ENCODE measurements at regions not wholly inside any gene's neighbourhood (a gene's known extent, or its start where the extent isn't known, plus 50 kb on each side); places are given as distances from the start of the nearest gene placed in this dataset.

DNA sequence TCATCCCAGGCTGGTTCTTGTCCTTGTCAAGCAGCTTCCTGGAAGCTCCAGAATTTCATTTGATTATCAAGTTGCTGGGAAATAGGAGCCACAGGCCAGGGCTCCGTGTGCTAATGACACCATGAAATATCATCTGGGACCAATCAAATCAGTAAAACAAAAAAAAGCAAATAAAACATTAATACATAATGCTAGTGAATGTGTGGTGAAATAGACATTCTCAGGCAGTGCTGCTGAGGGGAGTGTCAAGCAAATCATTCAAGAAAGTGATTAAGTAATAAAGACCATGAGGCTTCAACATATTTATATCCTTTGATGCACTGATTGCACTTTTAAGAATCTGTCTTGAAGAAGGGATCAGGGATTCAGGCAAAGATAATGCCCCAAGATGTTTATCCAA is 213.7 kb downstream of the MATN1 start:
- TF ChIP-seq, protein P1, sequence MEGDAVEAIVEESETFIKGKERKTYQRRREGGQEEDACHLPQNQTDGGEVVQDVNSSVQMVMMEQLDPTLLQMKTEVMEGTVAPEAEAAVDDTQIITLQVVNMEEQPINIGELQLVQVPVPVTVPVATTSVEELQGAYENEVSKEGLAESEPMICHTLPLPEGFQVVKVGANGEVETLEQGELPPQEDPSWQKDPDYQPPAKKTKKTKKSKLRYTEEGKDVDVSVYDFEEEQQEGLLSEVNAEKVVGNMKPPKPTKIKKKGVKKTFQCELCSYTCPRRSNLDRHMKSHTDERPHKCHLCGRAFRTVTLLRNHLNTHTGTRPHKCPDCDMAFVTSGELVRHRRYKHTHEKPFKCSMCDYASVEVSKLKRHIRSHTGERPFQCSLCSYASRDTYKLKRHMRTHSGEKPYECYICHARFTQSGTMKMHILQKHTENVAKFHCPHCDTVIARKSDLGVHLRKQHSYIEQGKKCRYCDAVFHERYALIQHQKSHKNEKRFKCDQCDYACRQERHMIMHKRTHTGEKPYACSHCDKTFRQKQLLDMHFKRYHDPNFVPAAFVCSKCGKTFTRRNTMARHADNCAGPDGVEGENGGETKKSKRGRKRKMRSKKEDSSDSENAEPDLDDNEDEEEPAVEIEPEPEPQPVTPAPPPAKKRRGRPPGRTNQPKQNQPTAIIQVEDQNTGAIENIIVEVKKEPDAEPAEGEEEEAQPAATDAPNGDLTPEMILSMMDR (conservative IDR thresholded peaks at IDR 0.05; ENCODE audit: low read depth, low read length), result no peak

DNA sequence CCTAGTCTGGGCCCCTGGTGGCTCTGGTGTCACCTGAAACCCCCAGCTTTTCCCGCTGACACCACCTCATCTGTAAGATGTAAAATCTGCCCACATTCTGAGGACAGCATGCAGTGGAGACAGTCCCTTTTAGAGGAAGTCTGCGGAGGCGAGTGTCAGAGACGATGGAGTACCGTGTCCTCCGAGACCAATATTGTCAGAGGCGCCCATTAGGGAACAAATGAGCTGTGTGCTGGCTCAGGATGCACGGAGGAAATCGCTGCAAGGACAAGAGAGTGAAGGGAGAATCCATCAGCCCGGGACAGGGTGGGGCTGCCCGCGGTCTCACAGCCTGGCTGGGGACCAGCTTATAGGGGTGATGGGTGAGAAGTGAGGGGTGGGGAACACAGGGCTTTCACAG is 214.8 kb downstream of the MATN1 start:
- DNase-seq (ENCODE audit: low read depth), result no peak
- no peak overlapping the region for H3K4me3 ChIP-seq (ENCODE audit: low read depth, low read length)
- TF ChIP-seq, protein P1 (conservative IDR thresholded peaks at IDR 0.05; ENCODE audit: low read depth, low read length), result no peak

More for the DNA sequence above, 213.7 kb downstream of the MATN1 start:
- no peak for DNase-seq (ENCODE audit: low read depth)
- H3K4me3 ChIP-seq (ENCODE audit: low read depth, low read length), result no peak overlapping the region

DNA sequence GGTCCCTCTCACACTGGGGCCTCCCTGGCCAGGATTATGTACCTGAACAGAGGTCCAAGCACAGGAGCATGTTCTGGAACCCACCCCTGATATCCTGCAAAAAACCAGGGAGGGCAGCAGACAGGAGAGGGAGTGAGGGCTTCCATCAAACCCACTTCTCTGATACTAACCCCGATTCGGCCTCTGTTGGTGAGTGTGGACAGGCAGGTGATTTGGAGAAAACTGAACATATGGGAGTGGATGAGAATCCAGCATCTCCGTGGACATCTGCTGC is 215.3 kb downstream of the MATN1 start:
- no peak for DNase-seq (ENCODE audit: low read depth)
- H3K4me3 ChIP-seq (ENCODE audit: low read depth, low read length), result no peak overlapping the region
- TF ChIP-seq, protein P1 (conservative IDR thresholded peaks at IDR 0.05; ENCODE audit: low read depth, low read length), result no peak

DNA sequence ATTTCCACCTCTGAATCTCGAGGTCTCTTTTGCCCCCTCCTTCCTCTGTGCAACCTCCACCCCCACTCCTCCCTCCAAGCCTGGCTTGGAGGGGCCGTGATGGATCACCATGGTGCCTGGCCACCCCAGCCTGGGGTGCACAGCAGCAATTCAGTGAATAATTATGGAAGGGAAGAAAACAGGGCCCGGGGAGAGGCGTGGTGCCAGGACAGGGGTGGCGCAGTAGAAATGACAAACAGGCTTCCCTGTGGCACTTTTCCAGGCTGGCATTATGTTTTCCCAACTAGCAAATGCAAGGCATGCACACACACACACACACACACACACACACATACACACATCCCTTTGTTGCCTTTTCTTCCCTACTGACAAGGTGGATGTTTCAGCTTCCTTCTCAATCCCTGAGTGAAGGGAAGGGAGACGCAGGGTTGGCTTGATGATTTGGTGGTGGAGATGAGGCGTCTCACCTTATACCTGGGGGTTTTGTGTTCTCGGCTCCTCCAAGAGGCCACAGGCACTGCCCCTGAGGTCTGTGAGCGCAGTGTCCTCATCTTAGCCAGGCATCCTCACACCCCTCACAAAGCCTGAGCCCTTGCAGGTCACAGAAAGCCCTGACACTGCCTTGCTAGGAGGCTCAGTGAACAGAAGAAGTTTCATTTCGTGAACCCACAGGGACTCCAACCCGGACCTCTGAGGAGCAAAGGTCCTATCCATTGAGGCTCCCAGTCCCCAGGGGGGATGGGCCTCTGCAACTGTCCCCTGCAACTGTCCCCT is 215.8 kb downstream of the MATN1 start:
- TF ChIP-seq, protein P1 (conservative IDR thresholded peaks at IDR 0.05; ENCODE audit: low read depth, low read length), result no peak
- DNase-seq (ENCODE audit: low read depth), result no peak
- no peak overlapping the region for H3K4me3 ChIP-seq (ENCODE audit: low read depth, low read length)

DNA sequence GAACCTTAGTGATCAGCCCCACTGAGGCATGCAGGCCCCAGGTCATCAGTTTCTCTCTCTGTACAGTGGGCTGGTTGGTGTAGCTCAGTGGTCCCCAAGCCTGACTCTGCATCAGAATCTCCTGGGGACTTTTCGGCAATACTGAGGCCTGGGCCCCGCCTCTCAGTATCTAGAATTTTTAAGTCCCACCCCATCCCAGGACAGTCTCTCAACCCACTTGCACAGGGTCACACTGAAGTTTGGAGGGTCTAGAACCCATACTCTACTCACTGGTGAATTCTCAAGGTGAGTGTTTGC is 216.4 kb downstream of the MATN1 start:
- no peak overlapping the region for H3K4me3 ChIP-seq (ENCODE audit: low read depth, low read length)
- no peak for DNase-seq (ENCODE audit: low read depth)
- TF ChIP-seq, protein P1 (conservative IDR thresholded peaks at IDR 0.05; ENCODE audit: low read depth, low read length), result no peak

DNA sequence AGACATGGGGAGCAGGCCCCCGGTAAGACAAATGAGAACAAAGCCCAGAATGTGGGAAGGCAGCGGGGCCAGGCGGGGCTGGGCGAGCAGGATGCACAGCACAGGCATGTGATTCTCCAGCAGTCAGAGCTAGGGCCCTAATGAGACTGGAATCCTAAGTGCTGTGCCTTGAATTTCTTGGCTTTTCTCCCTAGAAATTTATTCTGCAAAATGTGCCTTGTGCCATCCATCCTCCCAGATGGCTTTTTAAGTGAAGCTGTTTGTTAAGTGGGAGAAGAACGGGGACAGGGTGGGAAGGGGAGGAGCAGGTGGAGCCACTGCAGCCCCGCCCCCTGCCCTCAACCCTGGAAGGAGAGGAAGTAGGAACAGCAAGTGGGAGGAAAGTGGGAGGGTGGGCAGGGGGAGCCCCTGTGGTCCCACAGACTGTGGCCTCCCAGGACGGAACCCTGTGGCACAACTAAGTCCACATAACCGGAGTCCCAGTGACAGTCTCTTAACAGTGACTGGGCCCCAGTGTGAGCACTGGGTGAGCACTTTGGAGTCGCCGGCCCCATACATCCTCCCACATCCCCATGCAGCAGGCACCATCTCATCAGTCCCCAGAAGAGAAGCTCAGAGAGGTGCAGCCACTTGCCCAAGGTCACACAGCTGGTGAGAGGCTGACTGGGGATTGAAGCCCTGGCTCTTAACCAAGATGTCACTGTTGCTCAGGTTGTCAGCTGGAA is 216.9 kb downstream of the MATN1 start:
- DNase-seq (ENCODE audit: low read depth), result no peak
- H3K4me3 ChIP-seq (ENCODE audit: low read depth, low read length), result no peak overlapping the region
- TF ChIP-seq, protein P1 (conservative IDR thresholded peaks at IDR 0.05; ENCODE audit: low read depth, low read length), result no peak

DNA sequence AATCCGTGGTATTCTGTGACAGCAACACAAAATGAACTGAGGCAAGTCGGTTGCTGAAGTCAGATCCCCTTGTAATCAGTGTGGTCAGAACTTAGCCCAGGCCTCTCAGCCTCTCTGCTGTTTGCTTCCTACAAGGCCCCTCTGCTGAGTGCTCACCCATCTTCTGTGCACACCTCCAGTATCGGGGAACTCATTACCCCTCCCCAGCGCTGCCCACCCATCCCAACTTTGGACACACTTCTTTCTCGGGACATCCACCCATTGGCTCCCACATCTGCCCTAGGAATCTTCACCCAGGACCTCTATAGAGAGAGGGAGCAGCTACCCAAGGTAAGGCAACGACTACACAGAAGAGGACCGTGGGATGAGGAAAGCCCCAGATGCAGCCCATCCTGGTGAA is 217.5 kb downstream of the MATN1 start:
- H3K4me3 ChIP-seq (ENCODE audit: low read depth, low read length), result no peak overlapping the region
- TF ChIP-seq, protein P1 (conservative IDR thresholded peaks at IDR 0.05; ENCODE audit: low read depth, low read length), result no peak
- no peak for DNase-seq (ENCODE audit: low read depth)

Data from choroid plexus epithelial cell (primary cell).